GM10266 (cell line): ENCODE measurements at regions not wholly inside any gene's neighbourhood (a gene's known extent, or its start where the extent isn't known, plus 50 kb on each side); places are given as distances from the start of the nearest gene placed in this dataset.

Experiments
- DNase-seq: peaks from one replicate; pipeline ENCODE4 v3.0.0; 2012; ENCODE audit errors: extremely low spot score
- TF ChIP-seq, protein P1 (sequence below): IDR thresholded peaks from 2 replicates; pipeline ENCODE4 v1.5.1; 2012; ENCODE audit warnings: mild to moderate bottlenecking, low read depth; ENCODE audit not compliant: control insufficient read depth, insufficient read depth; ENCODE audit errors: missing control alignments

DNA sequence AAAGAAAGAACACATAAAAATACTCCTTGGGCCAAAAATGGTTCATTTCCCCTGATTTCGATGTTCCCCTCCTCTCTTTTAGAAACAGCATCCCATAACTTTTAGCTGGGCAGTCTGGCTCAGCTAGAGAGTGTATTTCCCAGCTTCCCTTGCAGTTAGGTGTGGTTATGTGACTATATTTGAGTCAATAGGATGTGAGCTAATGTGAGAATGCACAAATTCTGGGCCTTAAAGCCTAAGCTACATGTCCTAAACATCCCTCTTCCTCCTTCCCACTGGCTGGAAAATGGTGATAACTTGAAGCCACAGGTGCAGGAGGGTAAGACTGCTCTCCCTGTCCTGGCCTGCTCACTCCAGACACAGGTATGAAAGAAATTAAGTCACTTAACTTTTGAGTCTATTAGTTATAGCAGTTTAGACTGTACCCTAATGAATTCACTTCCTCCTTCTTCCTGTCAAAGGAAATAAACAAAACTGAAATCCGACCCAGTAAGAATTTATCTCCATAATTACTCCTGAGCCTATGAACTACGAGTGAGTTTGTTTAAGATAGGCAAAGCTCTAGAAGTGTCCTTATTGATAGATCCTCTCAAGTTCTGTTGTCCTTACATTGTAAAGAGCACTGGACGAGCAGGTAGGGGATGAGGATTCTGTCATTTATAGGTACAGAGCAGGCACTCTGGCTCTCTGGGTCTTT, 177.6 kb downstream of the MTX2 start:
- TF ChIP-seq, protein P1, sequence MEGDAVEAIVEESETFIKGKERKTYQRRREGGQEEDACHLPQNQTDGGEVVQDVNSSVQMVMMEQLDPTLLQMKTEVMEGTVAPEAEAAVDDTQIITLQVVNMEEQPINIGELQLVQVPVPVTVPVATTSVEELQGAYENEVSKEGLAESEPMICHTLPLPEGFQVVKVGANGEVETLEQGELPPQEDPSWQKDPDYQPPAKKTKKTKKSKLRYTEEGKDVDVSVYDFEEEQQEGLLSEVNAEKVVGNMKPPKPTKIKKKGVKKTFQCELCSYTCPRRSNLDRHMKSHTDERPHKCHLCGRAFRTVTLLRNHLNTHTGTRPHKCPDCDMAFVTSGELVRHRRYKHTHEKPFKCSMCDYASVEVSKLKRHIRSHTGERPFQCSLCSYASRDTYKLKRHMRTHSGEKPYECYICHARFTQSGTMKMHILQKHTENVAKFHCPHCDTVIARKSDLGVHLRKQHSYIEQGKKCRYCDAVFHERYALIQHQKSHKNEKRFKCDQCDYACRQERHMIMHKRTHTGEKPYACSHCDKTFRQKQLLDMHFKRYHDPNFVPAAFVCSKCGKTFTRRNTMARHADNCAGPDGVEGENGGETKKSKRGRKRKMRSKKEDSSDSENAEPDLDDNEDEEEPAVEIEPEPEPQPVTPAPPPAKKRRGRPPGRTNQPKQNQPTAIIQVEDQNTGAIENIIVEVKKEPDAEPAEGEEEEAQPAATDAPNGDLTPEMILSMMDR: no peak
- no peak for DNase-seq

DNA sequence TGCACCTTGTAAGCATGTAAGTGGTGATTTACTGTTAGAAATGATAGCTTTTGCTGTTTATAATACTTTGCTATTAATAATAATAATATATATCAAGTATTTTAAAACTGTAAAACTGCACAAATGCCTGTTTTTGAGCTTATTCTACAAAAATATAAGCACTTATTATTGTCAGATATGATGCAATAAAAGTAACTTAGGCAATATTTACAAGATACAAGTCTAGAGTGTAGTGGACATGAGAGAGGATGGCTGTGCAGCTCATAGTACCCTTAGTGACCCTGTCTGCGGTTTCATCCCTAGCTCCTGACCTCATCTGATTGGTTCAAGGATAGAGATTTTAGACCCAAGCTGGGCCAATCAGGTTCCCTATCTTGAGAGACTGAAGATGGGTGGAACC, 178.4 kb downstream of the MTX2 start:
- TF ChIP-seq, protein P1: no peak

DNA sequence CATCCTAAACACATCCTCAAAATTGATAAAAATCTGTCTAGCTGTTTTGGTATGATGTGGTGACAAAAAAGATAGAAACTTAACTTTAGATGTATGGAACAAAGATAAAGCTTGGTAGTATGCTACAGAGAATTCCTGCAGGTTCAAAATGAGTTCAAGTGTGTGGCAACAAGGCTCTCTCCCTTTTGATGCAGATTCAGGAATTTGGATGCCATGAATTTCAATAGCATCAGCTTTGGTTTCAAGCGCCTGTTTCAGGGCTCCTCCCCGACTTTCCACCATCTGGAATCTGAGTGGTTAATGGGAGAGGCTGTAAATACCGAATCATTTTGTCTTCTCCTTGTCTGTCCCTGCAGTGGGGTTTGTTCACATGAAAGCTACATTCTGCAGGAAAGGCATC, 180.6 kb downstream of the MTX2 start:
- TF ChIP-seq, protein P1: no peak
- no peak for DNase-seq

More for the DNA sequence above, 178.4 kb downstream of the MTX2 start:
- no peak for DNase-seq

DNA sequence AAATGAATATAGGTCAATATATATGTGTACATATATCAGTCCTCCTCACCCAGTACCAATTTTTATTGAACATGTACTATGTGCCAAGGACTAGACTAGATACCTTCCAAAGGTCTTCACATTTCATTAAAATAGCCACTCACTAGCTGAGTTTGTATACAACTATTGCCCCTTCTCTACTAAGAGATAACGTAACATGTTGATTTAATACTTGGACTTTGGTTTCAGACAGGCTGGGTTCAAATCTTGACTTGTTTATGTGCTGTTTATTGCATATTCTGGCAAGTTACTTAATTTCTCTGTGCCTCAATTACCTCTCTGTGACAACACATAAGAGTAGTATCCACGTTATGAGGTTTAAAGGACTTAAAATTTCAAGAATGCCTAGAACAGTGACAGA, 184.5 kb downstream of the MTX2 start:
- DNase-seq: no peak
- TF ChIP-seq, protein P1: no peak

DNA sequence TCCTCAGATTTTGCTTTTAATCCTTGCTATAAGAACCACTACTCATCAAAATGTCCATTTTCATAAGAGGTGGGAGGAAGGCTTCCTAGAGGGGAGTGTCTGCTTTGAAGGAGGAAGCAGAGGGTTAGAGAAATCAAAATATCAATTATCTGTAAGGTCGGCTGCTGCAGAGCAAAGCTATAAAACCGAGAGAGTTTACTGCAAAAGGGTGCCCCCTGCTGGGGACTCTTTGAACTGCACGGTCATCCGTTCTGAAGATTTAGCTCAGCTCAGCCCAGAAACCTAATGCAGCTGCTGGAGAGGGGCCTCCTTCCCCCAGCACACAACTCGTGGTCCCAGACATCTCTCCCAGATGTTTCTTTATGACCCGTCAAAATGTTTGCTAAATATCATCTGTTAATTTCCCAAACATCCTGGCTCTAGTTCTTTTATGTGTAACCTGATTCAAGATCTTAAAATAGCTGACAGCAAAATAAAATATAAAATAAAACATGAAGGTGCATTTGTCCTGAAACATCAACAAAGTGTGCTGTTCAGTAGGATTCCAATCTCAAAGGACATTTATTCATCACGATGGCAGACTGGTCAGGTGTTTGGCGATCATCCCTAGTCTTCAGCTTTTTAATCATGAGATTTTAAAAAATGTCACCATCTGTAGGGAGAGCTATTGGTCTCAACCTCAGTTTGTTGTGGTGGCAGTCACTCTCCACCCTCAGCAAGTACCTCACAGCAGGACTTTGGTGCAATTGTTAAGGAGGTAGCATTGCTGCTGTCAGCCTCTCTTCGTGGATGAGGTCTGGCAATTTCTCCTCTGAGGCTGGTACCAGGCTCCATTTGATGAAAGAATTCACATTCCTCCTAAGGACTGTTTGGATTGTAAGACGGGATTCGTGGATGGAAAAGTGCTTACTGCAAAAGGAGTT, 185.9 kb downstream of the MTX2 start:
- TF ChIP-seq, protein P1: peak; percentile 86
- DNase-seq: peak; percentile 52

DNA sequence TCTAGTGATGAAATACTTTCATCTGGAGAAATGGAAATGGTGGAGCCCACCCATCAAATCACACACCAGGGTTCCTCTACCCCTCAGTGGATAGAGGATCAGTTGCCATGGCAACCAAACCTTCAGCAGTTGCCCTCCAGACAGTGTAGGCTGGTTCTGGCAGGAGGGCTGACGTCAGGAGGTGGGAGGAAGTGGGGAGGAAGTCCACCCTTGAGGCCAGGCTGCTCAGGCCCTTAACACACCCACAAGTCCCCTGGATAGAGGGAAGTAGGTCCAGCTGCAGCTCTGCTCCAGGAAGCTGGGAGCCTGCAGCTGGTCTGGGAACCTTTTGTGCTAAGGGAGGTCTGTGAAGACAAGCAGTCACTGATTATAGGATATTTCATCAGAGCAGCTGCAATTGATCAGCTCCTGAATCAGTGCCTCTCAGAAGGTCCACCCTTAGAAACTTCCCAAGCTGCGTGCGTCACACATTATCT, 186.6 kb downstream of the MTX2 start:
- no peak for DNase-seq
- TF ChIP-seq, protein P1: no peak
